Frontal cortex (tissue), 3 donors: ENCODE measurements at regions not wholly inside any gene's neighbourhood (a gene's known extent, or its start where the extent isn't known, plus 50 kb on each side); places are given as distances from the start of the nearest gene placed in this dataset.

Experiments
- DNase-seq, 2 donors: peaks; one replicate each; pipeline ENCODE4 v3.0.0; 2012; ENCODE audit warnings: low spot score in 2 of 2
- FAIRE-seq: peaks from 2 replicates; lab custom pipeline; 2012; peaks lifted over from hg19 to GRCh38; lab: Jason Lieb, UNC
- donor health status: control.
- donor health status: control.
- donor health status: control.

- DNase-seq (no peak), FAIRE-seq (no peak)
Measured at GRCh38 chr4:46594661-46595060, 204.7 kb upstream of the GABRA2 start.

GRCh38 chr4:46586566-46586965 is 196.6 kb upstream of the GABRA2 start:
- no peak for FAIRE-seq
- no peak for DNase-seq

- no peak for DNase-seq
- FAIRE-seq, result no peak
Measured at GRCh38 chr4:46581677-46582076, 191.7 kb upstream of the GABRA2 start.

GRCh38 chr4:46554760-46555465 is 165.0 kb upstream of the GABRA2 start:
- FAIRE-seq (no peak), DNase-seq (no peak)

- DNase-seq (no peak), FAIRE-seq (no peak)
Measured at GRCh38 chr4:46550471-46550870, 160.5 kb upstream of the GABRA2 start.

- FAIRE-seq, result no peak
Measured at GRCh38 chr4:46549125-46549524, 159.2 kb upstream of the GABRA2 start.

GRCh38 chr4:46524751-46525150 is 134.8 kb upstream of the GABRA2 start:
- no peak for DNase-seq
- no peak for FAIRE-seq

More at GRCh38 chr4:46549125-46549524, 159.2 kb upstream of the GABRA2 start:
- DNase-seq, result no peak

GRCh38 chr4:46520361-46520760 is 130.4 kb upstream of the GABRA2 start:
- no peak for FAIRE-seq
- no peak for DNase-seq

GRCh38 chr4:46515940-46516339 is 126.0 kb upstream of the GABRA2 start:
- no peak for FAIRE-seq
- DNase-seq, result no peak

GRCh38 chr4:46508216-46508615 is 118.3 kb upstream of the GABRA2 start:
- FAIRE-seq (no peak), DNase-seq (no peak)

- FAIRE-seq (no peak), DNase-seq (no peak)
Measured at GRCh38 chr4:46506876-46507275, 116.9 kb upstream of the GABRA2 start.

GRCh38 chr4:46505131-46505530 is 115.2 kb upstream of the GABRA2 start:
- FAIRE-seq, result no peak

GRCh38 chr4:46503739-46504138 is 113.8 kb upstream of the GABRA2 start:
- DNase-seq, result no peak

More at GRCh38 chr4:46505131-46505530, 115.2 kb upstream of the GABRA2 start:
- DNase-seq, result no peak

GRCh38 chr4:46492394-46492793 is 102.5 kb upstream of the GABRA2 start:
- no peak for FAIRE-seq

More at GRCh38 chr4:46503739-46504138, 113.8 kb upstream of the GABRA2 start:
- FAIRE-seq, result peak; percentile 17

GRCh38 chr4:46491455-46491854 is 101.5 kb upstream of the GABRA2 start:
- FAIRE-seq (no peak), DNase-seq (no peak)

More at GRCh38 chr4:46492394-46492793, 102.5 kb upstream of the GABRA2 start:
- DNase-seq, result no peak

GRCh38 chr4:46484881-46485280 is 95.0 kb upstream of the GABRA2 start:
- no peak for FAIRE-seq
- no peak for DNase-seq

GRCh38 chr4:46462733-46463132 is 72.8 kb upstream of the GABRA2 start:
- no peak for FAIRE-seq
- no peak for DNase-seq

GRCh38 chr4:46459308-46459707 is 69.4 kb upstream of the GABRA2 start:
- FAIRE-seq (no peak), DNase-seq (no peak)

- FAIRE-seq (no peak), DNase-seq (no peak)
Measured at GRCh38 chr4:46450556-46450955, 60.6 kb upstream of the GABRA2 start.

- FAIRE-seq (no peak), DNase-seq (no peak)
Measured at GRCh38 chr4:46445710-46446314, 55.9 kb upstream of the GABRA2 start.

GRCh38 chr4:46444318-46445000 is 54.5 kb upstream of the GABRA2 start:
- DNase-seq, result peak in 1 of 2 donors; percentile 1
- peak; percentile 21 for FAIRE-seq
